Adrenal gland (tissue), 5 donors: ENCODE measurements at regions not wholly inside any gene's neighbourhood (a gene's known extent, or its start where the extent isn't known, plus 50 kb on each side); places are given as distances from the start of the nearest gene placed in this dataset.

Experiments used
- POLR2A ChIP-seq, 2 donors: fragments of 450-650 bp; IDR thresholded peaks; one replicate each; pipeline ENCODE4 v1.6.1; 2017; ENCODE audit warnings: antibody characterized with exemption in 2 of 2, mild to moderate bottlenecking in 2 of 2, moderate library complexity in 1 of 2
- TF ChIP-seq, protein P1 (sequence below), 6 experiments: fragments of 450-650 bp in 4 of 6; fragments of 200-600 bp in 2 of 6; sonication (generic) in 1 of 6; IDR thresholded peaks; 1 replicate in 5 of 6; 2 replicates in 1 of 6; pipeline versions ENCODE4 v1.5.1 to v1.8.0; 2016 to 2021; ENCODE audit warnings: antibody characterized with exemption in 6 of 6, mild to moderate bottlenecking in 2 of 6, moderate library complexity in 1 of 6
- donor health status: DM: no; HTN: no; CAD: no.

DNA sequence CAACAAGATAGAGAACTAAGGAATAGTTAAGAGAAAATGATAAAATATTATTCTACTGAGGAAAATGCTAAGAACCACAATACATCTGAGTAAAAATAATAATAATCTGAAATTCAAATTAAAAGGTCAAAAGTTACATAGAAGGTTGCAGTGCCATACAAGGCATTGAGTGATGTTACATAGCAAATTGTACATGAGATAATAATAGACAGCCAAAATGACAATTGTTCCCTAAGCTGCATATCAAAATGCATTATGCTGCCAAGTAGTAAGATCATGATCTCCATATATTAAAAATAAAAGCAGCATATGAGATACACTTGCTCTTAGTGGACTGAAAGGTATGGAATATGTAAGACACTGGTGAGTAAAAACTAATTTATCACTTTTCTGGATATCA is 547.7 kb downstream of the KCNT2 start:
- TF ChIP-seq, protein P1, sequence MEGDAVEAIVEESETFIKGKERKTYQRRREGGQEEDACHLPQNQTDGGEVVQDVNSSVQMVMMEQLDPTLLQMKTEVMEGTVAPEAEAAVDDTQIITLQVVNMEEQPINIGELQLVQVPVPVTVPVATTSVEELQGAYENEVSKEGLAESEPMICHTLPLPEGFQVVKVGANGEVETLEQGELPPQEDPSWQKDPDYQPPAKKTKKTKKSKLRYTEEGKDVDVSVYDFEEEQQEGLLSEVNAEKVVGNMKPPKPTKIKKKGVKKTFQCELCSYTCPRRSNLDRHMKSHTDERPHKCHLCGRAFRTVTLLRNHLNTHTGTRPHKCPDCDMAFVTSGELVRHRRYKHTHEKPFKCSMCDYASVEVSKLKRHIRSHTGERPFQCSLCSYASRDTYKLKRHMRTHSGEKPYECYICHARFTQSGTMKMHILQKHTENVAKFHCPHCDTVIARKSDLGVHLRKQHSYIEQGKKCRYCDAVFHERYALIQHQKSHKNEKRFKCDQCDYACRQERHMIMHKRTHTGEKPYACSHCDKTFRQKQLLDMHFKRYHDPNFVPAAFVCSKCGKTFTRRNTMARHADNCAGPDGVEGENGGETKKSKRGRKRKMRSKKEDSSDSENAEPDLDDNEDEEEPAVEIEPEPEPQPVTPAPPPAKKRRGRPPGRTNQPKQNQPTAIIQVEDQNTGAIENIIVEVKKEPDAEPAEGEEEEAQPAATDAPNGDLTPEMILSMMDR (IDR thresholded peaks at IDR 0.05) = no peak
- no peak for TF ChIP-seq POLR2A (IDR thresholded peaks at IDR 0.05)
